ENCODE measurements at regions not wholly inside any gene's neighbourhood (a gene's known extent, or its start where the extent isn't known, plus 50 kb on each side); places are given as distances from the start of the nearest gene placed in this dataset.
A peak's percentile ranks its signal among the peaks of the same experiment; 100 is the strongest.

- Mint-ChIP-seq H3K27me3 (no peaks in the 10 kb centered on the region), H3K9me3 (ENCODE audit: low read depth) (no peaks in the 10 kb centered on the region), H3K4me1 (ENCODE audit: low read depth) (peaks cover 43% of the 10 kb centered on the region), H3K4me3 (no peak overlapping the region), H3K36me3 (no peaks in the 10 kb centered on the region), H3K27ac (peak overlapping the region; percentile 16)
These were observed 51.8 kb upstream of the TEX48 start for GRCh38 chr9:114733816-114734215.

GRCh38 chr9:114732823-114733222 lies 50.8 kb upstream of the TEX48 start:
- H3K36me3 Mint-ChIP-seq = no peaks in the 10 kb centered on the region
- H3K4me1 Mint-ChIP-seq (ENCODE audit: low read depth) = peaks cover 35% of the 10 kb centered on the region
- no peak overlapping the region for H3K4me3 Mint-ChIP-seq
- no peaks in the 10 kb centered on the region for H3K27me3 Mint-ChIP-seq
- no peaks in the 10 kb centered on the region for H3K9me3 Mint-ChIP-seq (ENCODE audit: low read depth)
- H3K27ac Mint-ChIP-seq = no peak overlapping the region

All from activated naive CD8-positive, alpha-beta T cell (primary cell).